Common myeloid progenitor, CD34-positive (primary cell): ENCODE measurements at regions not wholly inside any gene's neighbourhood (a gene's known extent, or its start where the extent isn't known, plus 50 kb on each side); places are given as distances from the start of the nearest gene placed in this dataset.

Source experiments
- CTCF ChIA-PET: fragments of 350-600 bp; sonication (Branson Sonifier 250); formaldehyde crosslinking; loops from one replicate; lab custom pipeline; 2021; ENCODE audit warnings: antibody characterized with exemption; lab: Charles Lee
- POLR2A ChIA-PET: fragments of 350-600 bp; sonication (Branson Sonifier 250); formaldehyde crosslinking; loops from one replicate; lab custom pipeline; 2021; ENCODE audit warnings: antibody characterized with exemption; lab: Charles Lee
- DNase-seq, 3 donors: peaks; one replicate each; pipeline versions ENCODE4 v3.0.0 to v3.0.0-alpha.2; 2013
- H3K27ac ChIP-seq, 2 experiments: 1 replicate in 1 of 2; 2 replicates in 1 of 2; pipeline ENCODE4 v1.7.0; 2013; ENCODE audit warnings: inconsistent platforms in 2 of 2, low read length in 2 of 2, mild to moderate bottlenecking in 2 of 2, low read depth in 1 of 2, moderate library complexity in 1 of 2; ENCODE audit not compliant: severe bottlenecking in 2 of 2, insufficient read depth in 1 of 2, poor library complexity in 1 of 2
- H3K27me3 ChIP-seq, 5 experiments: replicated peaks in 2 of 5; 1 replicate in 3 of 5; 2 replicates in 2 of 5; pipeline versions ENCODE4 v1.6.1 to v1.7.0; 2013; ENCODE audit warnings: low read length in 4 of 5, mild to moderate bottlenecking in 2 of 5, moderate library complexity in 2 of 5, inconsistent platforms in 1 of 5; ENCODE audit not compliant: insufficient read depth in 5 of 5, control insufficient read depth in 4 of 5
- H3K36me3 ChIP-seq, 4 experiments: 1 replicate in 2 of 4; 2 replicates in 2 of 4; pipeline versions ENCODE4 v1.6.1 to v1.7.0; 2013; ENCODE audit warnings: low read length in 3 of 4, control low read depth in 1 of 4, mild to moderate bottlenecking in 1 of 4; ENCODE audit not compliant: control insufficient read depth in 4 of 4, insufficient read depth in 4 of 4
- H3K4me1 ChIP-seq, 4 experiments: 1 replicate in 3 of 4; 2 replicates in 1 of 4; pipeline versions ENCODE4 v1.6.1 to v1.7.1; 2013; ENCODE audit warnings: low read length in 3 of 4, mild to moderate bottlenecking in 3 of 4, control low read depth in 1 of 4, inconsistent platforms in 1 of 4, moderate library complexity in 1 of 4; ENCODE audit not compliant: control insufficient read depth in 4 of 4, insufficient read depth in 4 of 4; ENCODE audit errors: control extremely low read depth in 1 of 4
- H3K4me3 ChIP-seq, 7 experiments: 1 replicate in 4 of 7; 2 replicates in 3 of 7; pipeline versions ENCODE4 v1.5.1 to v1.7.0; 2013; ENCODE audit warnings: mild to moderate bottlenecking in 7 of 7, low read length in 6 of 7, moderate library complexity in 6 of 7, inconsistent platforms in 2 of 7, low read depth in 2 of 7, control low read depth in 1 of 7; ENCODE audit not compliant: insufficient read depth in 4 of 7, control insufficient read depth in 1 of 7; ENCODE audit errors: extremely low read depth in 1 of 7
- H3K9me3 ChIP-seq, 5 experiments: 1 replicate in 4 of 5; 2 replicates in 1 of 5; pipeline versions ENCODE4 v1.6.1 to v1.7.1; 2013; ENCODE audit warnings: low read length in 4 of 5, mild to moderate bottlenecking in 2 of 5, inconsistent platforms in 1 of 5, low read depth in 1 of 5, moderate library complexity in 1 of 5; ENCODE audit not compliant: control insufficient read depth in 4 of 5, insufficient read depth in 2 of 5; ENCODE audit errors: control extremely low read depth in 1 of 5
- WGBS: methylation state at CpG from one replicate; pipeline ENCODE4 v1.1.5; 2013; ENCODE audit not compliant: insufficient coverage; 5-methylcytosine and 5-hydroxymethylcytosine counted together

- Histone ChIP-seq H3K36me3 (no peaks in the 10 kb centered on the region), H3K4me1 (no peaks in the 10 kb centered on the region), H3K4me3 (no peak overlapping the region), H3K9me3 (no peaks in the 10 kb centered on the region), H3K27ac (no peak overlapping the region), H3K27me3 (no peaks in the 10 kb centered on the region)
- ChIA-PET CTCF (no interaction called here), POLR2A (no interaction called here)
- 100% methylated on average over 2 of the region's 3 CpGs for WGBS
- no peak for DNase-seq
Observed at GRCh38 chr3:59698091-59698490, 648.3 kb upstream of the CFAP20DC start.

GRCh38 chr3:59696783-59697182 is 647.0 kb upstream of the CFAP20DC start:
- H3K36me3 ChIP-seq, result no peaks in the 10 kb centered on the region
- H3K27ac ChIP-seq, result no peak overlapping the region
- no peaks in the 10 kb centered on the region for H3K4me1 ChIP-seq
- POLR2A ChIA-PET, result no interaction called here
- no peak for DNase-seq
- CTCF ChIA-PET, result no interaction called here
- no peaks in the 10 kb centered on the region for H3K27me3 ChIP-seq
- H3K4me3 ChIP-seq, result no peak overlapping the region
- no peaks in the 10 kb centered on the region for H3K9me3 ChIP-seq

- CTCF ChIA-PET, result no interaction called here
- POLR2A ChIA-PET, result no interaction called here
- Histone ChIP-seq H3K9me3 (no peaks in the 10 kb centered on the region), H3K4me1 (no peaks in the 10 kb centered on the region), H3K4me3 (no peak overlapping the region), H3K36me3 (no peaks in the 10 kb centered on the region), H3K27me3 (no peaks in the 10 kb centered on the region), H3K27ac (no peak overlapping the region)
- 100% methylated on average over 3 of the region's 4 CpGs for WGBS
- DNase-seq, result no peak
Observed at GRCh38 chr3:59695860-59696259, 646.0 kb upstream of the CFAP20DC start.

- POLR2A ChIA-PET, result no interaction called here
- Histone ChIP-seq H3K9me3 (no peaks in the 10 kb centered on the region), H3K4me3 (no peak overlapping the region), H3K27ac (no peak overlapping the region), H3K36me3 (no peaks in the 10 kb centered on the region), H3K4me1 (no peaks in the 10 kb centered on the region), H3K27me3 (no peaks in the 10 kb centered on the region)
- CTCF ChIA-PET, result interaction anchor here (1.0 kb wide), 1 partner anchor 10 kb away, joined by 3 read pairs; no protein-coding TSS in a partner anchor
- 100% methylated on average over 1 of the region's 3 CpGs for WGBS
- no peak for DNase-seq
Observed at GRCh38 chr3:59692117-59692516, 642.3 kb upstream of the CFAP20DC start.

- Histone ChIP-seq H3K9me3 (no peaks in the 10 kb centered on the region), H3K4me3 (no peak overlapping the region), H3K36me3 (no peaks in the 10 kb centered on the region), H3K27me3 (no peaks in the 10 kb centered on the region), H3K4me1 (no peaks in the 10 kb centered on the region), H3K27ac (no peak overlapping the region)
- 80% methylated on average over 1 of the region's 2 CpGs for WGBS
- CTCF ChIA-PET, result no interaction called here
- no peak for DNase-seq
- POLR2A ChIA-PET, result no interaction called here
Observed at GRCh38 chr3:59690886-59691285, 641.1 kb upstream of the CFAP20DC start.

GRCh38 chr3:59688636-59689035 is 638.8 kb upstream of the CFAP20DC start:
- POLR2A ChIA-PET, result no interaction called here
- no peaks in the 10 kb centered on the region for H3K27me3 ChIP-seq
- CTCF ChIA-PET, result interaction anchor here (1.0 kb wide), 1 partner anchor 8 kb away, joined by 3 read pairs; no protein-coding TSS in a partner anchor

GRCh38 chr3:59685432-59685831 is 635.6 kb upstream of the CFAP20DC start:
- CTCF ChIA-PET, result no interaction called here
- H3K4me3 ChIP-seq, result no peak overlapping the region
- no peaks in the 10 kb centered on the region for H3K27me3 ChIP-seq
- no peaks in the 10 kb centered on the region for H3K36me3 ChIP-seq
- 84% methylated on average over 2 of the region's 3 CpGs for WGBS
- no peaks in the 10 kb centered on the region for H3K4me1 ChIP-seq
- no peaks in the 10 kb centered on the region for H3K9me3 ChIP-seq
- DNase-seq, result no peak
- no peak overlapping the region for H3K27ac ChIP-seq
- POLR2A ChIA-PET, result no interaction called here

More at GRCh38 chr3:59688636-59689035, 638.8 kb upstream of the CFAP20DC start:
- WGBS, result 100% methylated on average over 2 of the region's 2 CpGs
- H3K9me3 ChIP-seq, result no peaks in the 10 kb centered on the region
- no peaks in the 10 kb centered on the region for H3K36me3 ChIP-seq
- no peak overlapping the region for H3K27ac ChIP-seq
- DNase-seq, result no peak
- no peaks in the 10 kb centered on the region for H3K4me1 ChIP-seq
- no peak overlapping the region for H3K4me3 ChIP-seq
